AG09319 (cell line): ENCODE measurements at regions not wholly inside any gene's neighbourhood (a gene's known extent, or its start where the extent isn't known, plus 50 kb on each side); places are given as distances from the start of the nearest gene placed in this dataset.

Experiments
- DNase-seq: peaks from one replicate; pipeline ENCODE4 v3.0.0-alpha.2; 2010; ENCODE audit warnings: low read depth; ENCODE audit errors: extremely low read depth
- CTCF ChIP-seq: IDR thresholded peaks from 2 replicates; pipeline ENCODE4 v1.5.1; 2011; ENCODE audit warnings: low read depth, mild to moderate bottlenecking, inconsistent platforms, low read length, moderate library complexity

GRCh38 chr5:106376522-106376921 is 1294.2 kb downstream of the EFNA5 start:
- no peak for TF ChIP-seq CTCF
- DNase-seq: no peak

- no peak for TF ChIP-seq CTCF
- no peak for DNase-seq
These were observed 1295.8 kb downstream of the EFNA5 start for GRCh38 chr5:106374956-106375355.

- TF ChIP-seq CTCF: no peak
- DNase-seq: no peak
These were observed 1302.7 kb downstream of the EFNA5 start for GRCh38 chr5:106368021-106368420.

GRCh38 chr5:106367281-106367680 is 1303.5 kb downstream of the EFNA5 start:
- no peak for DNase-seq

GRCh38 chr5:106363578-106363977 is 1307.2 kb downstream of the EFNA5 start:
- no peak for TF ChIP-seq CTCF
- no peak for DNase-seq

More at GRCh38 chr5:106367281-106367680, 1303.5 kb downstream of the EFNA5 start:
- TF ChIP-seq CTCF: no peak

- no peak for TF ChIP-seq CTCF
- DNase-seq: no peak
These were observed 1308.8 kb downstream of the EFNA5 start for GRCh38 chr5:106361905-106362304.

GRCh38 chr5:106331415-106331814 is 1339.3 kb downstream of the EFNA5 start:
- peak; percentile 51 for DNase-seq
- no peak for TF ChIP-seq CTCF
